ENCODE measurements at regions not wholly inside any gene's neighbourhood (a gene's known extent, or its start where the extent isn't known, plus 50 kb on each side); places are given as distances from the start of the nearest gene placed in this dataset.

DNA sequence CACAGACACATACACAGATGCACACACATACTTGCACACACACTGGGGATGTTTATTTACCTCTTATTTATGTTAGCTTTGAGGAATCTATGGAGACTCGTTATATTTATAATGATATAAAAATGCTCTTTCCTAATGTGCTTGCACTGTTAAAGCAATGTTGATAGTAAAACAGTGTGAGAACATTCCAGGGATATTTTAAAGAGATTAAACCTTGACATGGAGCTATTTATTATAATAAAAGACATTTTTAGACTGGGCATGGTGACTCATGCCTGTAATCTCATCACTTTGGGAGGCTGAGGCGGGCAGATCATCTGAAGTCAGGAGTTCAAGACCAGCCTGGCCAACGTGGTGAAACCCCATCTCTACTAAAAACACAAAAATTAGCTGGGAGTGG is 557.3 kb upstream of the ZNF804A start:
- no peak for TF ChIP-seq POLR2A (IDR thresholded peaks at IDR 0.05; ENCODE audit: low read depth, low read length)
- TF ChIP-seq POLR2AphosphoS5 (IDR thresholded peaks at IDR 0.05; ENCODE audit: low read depth, low read length): no peak
- TF ChIP-seq TAF1 (IDR thresholded peaks at IDR 0.05; ENCODE audit: borderline replicate concordance, low read depth, low read length): no peak
